ENCODE measurements at regions not wholly inside any gene's neighbourhood (a gene's known extent, or its start where the extent isn't known, plus 50 kb on each side); places are given as distances from the start of the nearest gene placed in this dataset.

DNA sequence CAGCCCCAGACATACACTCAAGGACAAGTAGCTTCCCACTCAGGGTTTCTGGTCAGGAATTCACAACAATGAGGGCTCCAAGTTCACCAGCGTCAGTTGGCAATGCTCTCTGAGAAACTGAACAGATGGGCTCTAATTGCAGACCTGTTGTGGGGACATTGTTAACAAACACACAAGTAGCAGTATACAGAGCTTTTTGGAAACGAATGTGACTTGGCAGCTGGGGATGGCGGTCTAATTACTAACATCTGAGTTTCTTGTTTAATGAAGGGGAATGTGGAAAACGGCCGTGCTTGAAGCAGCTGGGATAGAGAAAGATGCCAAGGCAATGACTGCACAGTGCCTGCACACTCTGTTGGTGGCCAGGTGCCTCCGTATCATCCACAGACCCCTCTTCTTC lies 316.1 kb upstream of the IRX3 start:
- no peak overlapping the region for H3K4me3 ChIP-seq (ENCODE audit: low read depth, low read length)
- H3K9me3 ChIP-seq (ENCODE audit: control insufficient read depth, insufficient read depth, low read depth, low read length) = no peaks in the 10 kb centered on the region
- TF ChIP-seq ZNF571 (tag by site-specific recombination; IDR thresholded peaks at IDR 0.05) (no peak), ZNF155 (tag by site-specific recombination; IDR thresholded peaks at IDR 0.05) (no peak), ZNF830 (tag by site-specific recombination; IDR thresholded peaks at IDR 0.05; ENCODE audit: low read depth) (no peak), ZNF112 (tag by site-specific recombination; IDR thresholded peaks at IDR 0.05) (no peak), ZNF529 (tag by site-specific recombination; IDR thresholded peaks at IDR 0.05; ENCODE audit: insufficient replicate concordance) (no peak), ZNF174 (tag by site-specific recombination; IDR thresholded peaks at IDR 0.05) (no peak), SP3 (tag by site-specific recombination; IDR thresholded peaks at IDR 0.05) (no peak), ZNF302 (tag by site-specific recombination; IDR thresholded peaks at IDR 0.05; ENCODE audit: low read depth) (no peak), ZNF132 (tag by site-specific recombination; IDR thresholded peaks at IDR 0.05; ENCODE audit: borderline replicate concordance) (no peak), GLI2 (tag by site-specific recombination; IDR thresholded peaks at IDR 0.05; ENCODE audit: borderline replicate concordance, low read depth) (no peak), IKZF3 (tag by site-specific recombination; IDR thresholded peaks at IDR 0.05) (no peak), ZNF488 (tag by site-specific recombination; IDR thresholded peaks at IDR 0.05) (no peak), FEZF1 (tag by site-specific recombination; IDR thresholded peaks at IDR 0.05) (no peak), ZNF19 (tag by site-specific recombination; IDR thresholded peaks at IDR 0.05; ENCODE audit: low read depth) (no peak), YY2 (tag by site-specific recombination; IDR thresholded peaks at IDR 0.05) (no peak), TCF7L2 (IDR thresholded peaks at IDR 0.05; ENCODE audit: borderline replicate concordance, low read depth, low read length) (no peak)
- POLR2A ChIA-PET = no interaction called here
- CTCF ChIA-PET = no interaction called here
- H3K27ac ChIP-seq (ENCODE audit: extremely low read depth, low read depth, low read length) = no peak overlapping the region
- no peaks in the 10 kb centered on the region for H3K4me1 ChIP-seq (ENCODE audit: control insufficient read depth, insufficient read depth, low read length)
- H3K36me3 ChIP-seq (ENCODE audit: control insufficient read depth in 2 of 2, insufficient read depth in 1 of 2, low read length in 2 of 2) = no peaks in the 10 kb centered on the region

DNA sequence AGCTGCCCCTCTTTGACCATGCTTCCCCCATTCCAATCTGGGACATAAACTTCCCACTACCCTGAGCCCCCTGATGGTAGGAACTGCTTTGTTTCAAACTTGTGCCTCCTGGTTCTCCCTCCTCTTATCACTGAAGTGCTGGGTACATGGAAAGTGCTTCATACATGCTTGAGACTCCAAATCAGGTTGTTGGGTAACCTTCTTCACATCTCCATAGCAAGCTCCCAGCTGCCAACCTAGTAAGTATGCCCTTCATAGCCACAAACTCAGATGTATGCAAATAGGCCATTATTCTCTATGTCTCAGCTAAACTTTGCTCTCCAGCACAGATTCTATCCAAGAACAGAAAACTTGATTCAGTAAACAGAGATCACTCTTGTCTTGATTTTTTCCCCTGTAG lies 310.6 kb upstream of the IRX3 start:
- Histone ChIP-seq H3K36me3 (ENCODE audit: control insufficient read depth in 2 of 2, insufficient read depth in 1 of 2, low read length in 2 of 2) (no peaks in the 10 kb centered on the region), H3K27ac (ENCODE audit: extremely low read depth, low read depth, low read length) (no peak overlapping the region), H3K9me3 (ENCODE audit: control insufficient read depth, insufficient read depth, low read depth, low read length) (no peaks in the 10 kb centered on the region), H3K4me3 (ENCODE audit: low read depth, low read length) (no peak overlapping the region), H3K4me1 (ENCODE audit: control insufficient read depth, insufficient read depth, low read length) (no peaks in the 10 kb centered on the region)
- CTCF ChIA-PET = no interaction called here
- TF ChIP-seq, protein P1, sequence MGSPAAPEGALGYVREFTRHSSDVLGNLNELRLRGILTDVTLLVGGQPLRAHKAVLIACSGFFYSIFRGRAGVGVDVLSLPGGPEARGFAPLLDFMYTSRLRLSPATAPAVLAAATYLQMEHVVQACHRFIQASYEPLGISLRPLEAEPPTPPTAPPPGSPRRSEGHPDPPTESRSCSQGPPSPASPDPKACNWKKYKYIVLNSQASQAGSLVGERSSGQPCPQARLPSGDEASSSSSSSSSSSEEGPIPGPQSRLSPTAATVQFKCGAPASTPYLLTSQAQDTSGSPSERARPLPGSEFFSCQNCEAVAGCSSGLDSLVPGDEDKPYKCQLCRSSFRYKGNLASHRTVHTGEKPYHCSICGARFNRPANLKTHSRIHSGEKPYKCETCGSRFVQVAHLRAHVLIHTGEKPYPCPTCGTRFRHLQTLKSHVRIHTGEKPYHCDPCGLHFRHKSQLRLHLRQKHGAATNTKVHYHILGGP (tag by site-specific recombination; IDR thresholded peaks at IDR 0.05) = no peak
- TF ChIP-seq, protein P2, sequence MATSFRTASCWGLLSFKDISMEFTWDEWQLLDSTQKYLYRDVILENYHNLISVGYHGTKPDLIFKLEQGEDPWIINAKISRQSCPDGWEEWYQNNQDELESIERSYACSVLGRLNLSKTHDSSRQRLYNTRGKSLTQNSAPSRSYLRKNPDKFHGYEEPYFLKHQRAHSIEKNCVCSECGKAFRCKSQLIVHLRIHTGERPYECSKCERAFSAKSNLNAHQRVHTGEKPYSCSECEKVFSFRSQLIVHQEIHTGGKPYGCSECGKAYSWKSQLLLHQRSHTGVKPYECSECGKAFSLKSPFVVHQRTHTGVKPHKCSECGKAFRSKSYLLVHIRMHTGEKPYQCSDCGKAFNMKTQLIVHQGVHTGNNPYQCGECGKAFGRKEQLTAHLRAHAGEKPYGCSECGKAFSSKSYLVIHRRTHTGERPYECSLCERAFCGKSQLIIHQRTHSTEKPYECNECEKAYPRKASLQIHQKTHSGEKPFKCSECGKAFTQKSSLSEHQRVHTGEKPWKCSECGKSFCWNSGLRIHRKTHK (tag by site-specific recombination; IDR thresholded peaks at IDR 0.05) = no peak
- TF ChIP-seq, protein P3, sequence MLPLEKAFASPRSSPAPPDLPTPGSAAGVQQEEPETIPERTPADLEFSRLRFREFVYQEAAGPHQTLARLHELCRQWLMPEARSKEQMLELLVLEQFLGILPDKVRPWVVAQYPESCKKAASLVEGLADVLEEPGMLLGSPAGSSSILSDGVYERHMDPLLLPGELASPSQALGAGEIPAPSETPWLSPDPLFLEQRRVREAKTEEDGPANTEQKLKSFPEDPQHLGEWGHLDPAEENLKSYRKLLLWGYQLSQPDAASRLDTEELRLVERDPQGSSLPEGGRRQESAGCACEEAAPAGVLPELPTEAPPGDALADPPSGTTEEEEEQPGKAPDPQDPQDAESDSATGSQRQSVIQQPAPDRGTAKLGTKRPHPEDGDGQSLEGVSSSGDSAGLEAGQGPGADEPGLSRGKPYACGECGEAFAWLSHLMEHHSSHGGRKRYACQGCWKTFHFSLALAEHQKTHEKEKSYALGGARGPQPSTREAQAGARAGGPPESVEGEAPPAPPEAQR (tag by site-specific recombination; IDR thresholded peaks at IDR 0.05) = no peak
- TF ChIP-seq, protein P4, sequence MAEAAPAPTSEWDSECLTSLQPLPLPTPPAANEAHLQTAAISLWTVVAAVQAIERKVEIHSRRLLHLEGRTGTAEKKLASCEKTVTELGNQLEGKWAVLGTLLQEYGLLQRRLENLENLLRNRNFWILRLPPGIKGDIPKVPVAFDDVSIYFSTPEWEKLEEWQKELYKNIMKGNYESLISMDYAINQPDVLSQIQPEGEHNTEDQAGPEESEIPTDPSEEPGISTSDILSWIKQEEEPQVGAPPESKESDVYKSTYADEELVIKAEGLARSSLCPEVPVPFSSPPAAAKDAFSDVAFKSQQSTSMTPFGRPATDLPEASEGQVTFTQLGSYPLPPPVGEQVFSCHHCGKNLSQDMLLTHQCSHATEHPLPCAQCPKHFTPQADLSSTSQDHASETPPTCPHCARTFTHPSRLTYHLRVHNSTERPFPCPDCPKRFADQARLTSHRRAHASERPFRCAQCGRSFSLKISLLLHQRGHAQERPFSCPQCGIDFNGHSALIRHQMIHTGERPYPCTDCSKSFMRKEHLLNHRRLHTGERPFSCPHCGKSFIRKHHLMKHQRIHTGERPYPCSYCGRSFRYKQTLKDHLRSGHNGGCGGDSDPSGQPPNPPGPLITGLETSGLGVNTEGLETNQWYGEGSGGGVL (tag by site-specific recombination; IDR thresholded peaks at IDR 0.05) = no peak
- no peak for TF ChIP-seq GLI2 (tag by site-specific recombination; IDR thresholded peaks at IDR 0.05; ENCODE audit: borderline replicate concordance, low read depth)
- TF ChIP-seq ZNF202 (tag by site-specific recombination; IDR thresholded peaks at IDR 0.05; ENCODE audit: borderline replicate concordance) = no peak
- TF ChIP-seq ZNF610 (tag by site-specific recombination; IDR thresholded peaks at IDR 0.05; ENCODE audit: borderline replicate concordance) = no peak
- TF ChIP-seq, protein P5, sequence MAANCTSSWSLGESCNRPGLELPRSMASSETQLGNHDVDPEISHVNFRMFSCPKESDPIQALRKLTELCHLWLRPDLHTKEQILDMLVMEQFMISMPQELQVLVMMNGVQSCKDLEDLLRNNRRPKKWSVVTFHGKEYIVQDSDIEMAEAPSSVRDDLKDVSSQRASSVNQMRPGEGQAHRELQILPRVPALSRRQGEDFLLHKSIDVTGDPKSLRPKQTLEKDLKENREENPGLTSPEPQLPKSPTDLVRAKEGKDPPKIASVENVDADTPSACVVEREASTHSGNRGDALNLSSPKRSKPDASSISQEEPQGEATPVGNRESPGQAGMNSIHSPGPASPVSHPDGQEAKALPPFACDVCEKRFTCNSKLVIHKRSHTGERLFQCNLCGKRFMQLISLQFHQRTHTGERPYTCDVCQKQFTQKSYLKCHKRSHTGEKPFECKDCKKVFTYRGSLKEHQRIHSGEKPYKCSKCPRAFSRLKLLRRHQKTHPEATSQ (tag by site-specific recombination; IDR thresholded peaks at IDR 0.05) = no peak
- TF ChIP-seq ZNF416 (tag by site-specific recombination; IDR thresholded peaks at IDR 0.05) = no peak
- no peak for TF ChIP-seq ELK4 (IDR thresholded peaks at IDR 0.05; ENCODE audit: borderline replicate concordance, low read depth, low read length)
- TF ChIP-seq YY2 (tag by site-specific recombination; IDR thresholded peaks at IDR 0.05) = no peak
- no peak for TF ChIP-seq ZFHX2 (tag by site-specific recombination; conservative IDR thresholded peaks at IDR 0.05)
- POLR2A ChIA-PET = no interaction called here
